Type B pancreatic cell (in vitro differentiated cells): ENCODE measurements at regions not wholly inside any gene's neighbourhood (a gene's known extent, or its start where the extent isn't known, plus 50 kb on each side); places are given as distances from the start of the nearest gene placed in this dataset.

Source experiments
- DNase-seq: peaks from one replicate; pipeline ENCODE4 v3.0.0; 2021; ENCODE audit warnings: mixed read lengths; ENCODE audit not compliant: unreplicated experiment; ENCODE audit errors: extremely low spot score
- H3K27ac Mint-ChIP-seq: 2 replicates; pipeline ENCODE4 v1.8.0; 2021; ENCODE audit warnings: mild to moderate bottlenecking, mixed read lengths
- H3K27me3 Mint-ChIP-seq: 2 replicates; pipeline ENCODE4 v1.8.0; 2021; ENCODE audit warnings: mixed read lengths
- H3K36me3 Mint-ChIP-seq: 2 replicates; pipeline ENCODE4 v1.8.0; 2021; ENCODE audit warnings: mixed read lengths
- H3K4me1 Mint-ChIP-seq: one replicate; pipeline ENCODE4 v1.8.0; 2021; ENCODE audit warnings: mixed read lengths; ENCODE audit not compliant: unreplicated experiment
- H3K4me3 Mint-ChIP-seq: 2 replicates; pipeline ENCODE4 v1.8.0; 2021; ENCODE audit warnings: mild to moderate bottlenecking, mixed read lengths
- H3K9me3 Mint-ChIP-seq: 2 replicates; pipeline ENCODE4 v1.8.0; 2021; ENCODE audit warnings: mixed read lengths
- TF ChIP-seq, protein P1 (sequence below): fragments of 200-600 bp; sonication (generic); conservative IDR thresholded peaks from 2 replicates; pipeline ENCODE4 v1.5.0; 2021; ENCODE audit warnings: antibody characterized with exemption, mild to moderate bottlenecking

DNA sequence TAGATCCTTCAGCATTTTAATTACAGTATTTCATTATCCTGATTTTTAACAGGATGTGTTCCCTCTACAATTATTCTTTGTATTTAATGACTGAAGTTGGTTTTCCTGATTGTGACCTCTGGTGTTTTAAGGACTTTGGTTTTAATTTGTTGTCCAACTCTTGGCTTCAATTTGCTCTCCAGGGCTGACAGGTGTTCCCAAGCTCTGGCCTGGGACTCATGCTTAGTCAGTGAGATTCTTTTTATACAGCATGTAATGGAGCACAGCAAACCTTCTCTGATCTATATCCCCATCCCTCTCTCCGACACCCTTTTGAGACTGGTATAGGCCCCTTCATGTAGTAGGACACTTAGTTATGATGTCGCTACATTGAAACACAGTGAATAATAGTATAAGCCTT lies 896.3 kb downstream of the TSN start:
- Mint-ChIP-seq H3K27me3 (peaks cover 6% of the 10 kb centered on the region), H3K36me3 (no peaks in the 10 kb centered on the region), H3K27ac (no peak overlapping the region), H3K9me3 (no peaks in the 10 kb centered on the region), H3K4me3 (no peak overlapping the region), H3K4me1 (no peaks in the 10 kb centered on the region)
- TF ChIP-seq, protein P1, sequence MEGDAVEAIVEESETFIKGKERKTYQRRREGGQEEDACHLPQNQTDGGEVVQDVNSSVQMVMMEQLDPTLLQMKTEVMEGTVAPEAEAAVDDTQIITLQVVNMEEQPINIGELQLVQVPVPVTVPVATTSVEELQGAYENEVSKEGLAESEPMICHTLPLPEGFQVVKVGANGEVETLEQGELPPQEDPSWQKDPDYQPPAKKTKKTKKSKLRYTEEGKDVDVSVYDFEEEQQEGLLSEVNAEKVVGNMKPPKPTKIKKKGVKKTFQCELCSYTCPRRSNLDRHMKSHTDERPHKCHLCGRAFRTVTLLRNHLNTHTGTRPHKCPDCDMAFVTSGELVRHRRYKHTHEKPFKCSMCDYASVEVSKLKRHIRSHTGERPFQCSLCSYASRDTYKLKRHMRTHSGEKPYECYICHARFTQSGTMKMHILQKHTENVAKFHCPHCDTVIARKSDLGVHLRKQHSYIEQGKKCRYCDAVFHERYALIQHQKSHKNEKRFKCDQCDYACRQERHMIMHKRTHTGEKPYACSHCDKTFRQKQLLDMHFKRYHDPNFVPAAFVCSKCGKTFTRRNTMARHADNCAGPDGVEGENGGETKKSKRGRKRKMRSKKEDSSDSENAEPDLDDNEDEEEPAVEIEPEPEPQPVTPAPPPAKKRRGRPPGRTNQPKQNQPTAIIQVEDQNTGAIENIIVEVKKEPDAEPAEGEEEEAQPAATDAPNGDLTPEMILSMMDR: no peak
- DNase-seq: no peak

DNA sequence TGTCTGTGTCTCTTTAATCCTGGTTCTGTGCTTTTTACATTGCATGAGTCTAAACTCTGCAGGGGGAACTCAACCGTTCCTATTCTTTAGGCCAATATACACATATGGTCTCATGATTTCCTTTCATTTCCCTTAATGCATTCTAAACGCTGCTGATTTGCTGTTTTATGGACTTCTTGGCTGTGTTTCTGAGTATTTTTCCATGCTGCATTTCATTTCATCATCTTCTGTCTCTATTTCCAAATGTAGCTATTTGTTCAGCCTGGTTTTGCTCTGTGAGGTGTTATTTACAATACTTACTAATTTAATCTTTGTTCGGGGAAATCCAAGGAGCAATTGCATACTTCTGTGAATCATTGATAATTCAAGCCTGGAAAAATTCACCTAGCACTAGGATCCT lies 897.2 kb downstream of the TSN start:
- H3K9me3 Mint-ChIP-seq: no peaks in the 10 kb centered on the region
- TF ChIP-seq, protein P1: no peak
- H3K27me3 Mint-ChIP-seq: peaks cover 7% of the 10 kb centered on the region
- no peaks in the 10 kb centered on the region for H3K4me1 Mint-ChIP-seq
- H3K27ac Mint-ChIP-seq: no peak overlapping the region
- H3K4me3 Mint-ChIP-seq: no peak overlapping the region
- no peaks in the 10 kb centered on the region for H3K36me3 Mint-ChIP-seq
- DNase-seq: no peak

DNA sequence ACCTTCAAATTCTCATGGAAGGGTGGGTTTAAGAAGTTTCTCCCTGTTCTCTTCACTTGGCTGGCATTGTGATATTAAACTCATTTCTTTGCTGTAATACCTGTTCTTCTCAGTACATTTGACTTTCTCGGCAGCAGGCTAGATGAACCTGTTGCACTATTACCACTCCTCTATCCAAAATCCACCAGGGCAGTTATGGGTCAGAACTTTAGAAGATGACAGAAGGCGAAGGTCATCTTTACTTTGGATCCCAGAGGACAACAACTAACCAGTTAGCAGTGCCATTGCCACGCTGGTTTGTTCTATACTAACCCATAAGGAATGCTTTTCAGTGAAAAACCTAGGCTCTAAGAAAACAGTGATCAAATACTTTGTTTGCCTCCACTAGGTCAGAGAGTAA lies 901.0 kb downstream of the TSN start:
- H3K27ac Mint-ChIP-seq: no peak overlapping the region
- DNase-seq: no peak
- no peak overlapping the region for H3K4me3 Mint-ChIP-seq
- H3K36me3 Mint-ChIP-seq: no peaks in the 10 kb centered on the region
- TF ChIP-seq, protein P1: no peak
- H3K9me3 Mint-ChIP-seq: no peaks in the 10 kb centered on the region
- H3K27me3 Mint-ChIP-seq: peaks cover 34% of the 10 kb centered on the region
- peaks cover 3% of the 10 kb centered on the region for H3K4me1 Mint-ChIP-seq

DNA sequence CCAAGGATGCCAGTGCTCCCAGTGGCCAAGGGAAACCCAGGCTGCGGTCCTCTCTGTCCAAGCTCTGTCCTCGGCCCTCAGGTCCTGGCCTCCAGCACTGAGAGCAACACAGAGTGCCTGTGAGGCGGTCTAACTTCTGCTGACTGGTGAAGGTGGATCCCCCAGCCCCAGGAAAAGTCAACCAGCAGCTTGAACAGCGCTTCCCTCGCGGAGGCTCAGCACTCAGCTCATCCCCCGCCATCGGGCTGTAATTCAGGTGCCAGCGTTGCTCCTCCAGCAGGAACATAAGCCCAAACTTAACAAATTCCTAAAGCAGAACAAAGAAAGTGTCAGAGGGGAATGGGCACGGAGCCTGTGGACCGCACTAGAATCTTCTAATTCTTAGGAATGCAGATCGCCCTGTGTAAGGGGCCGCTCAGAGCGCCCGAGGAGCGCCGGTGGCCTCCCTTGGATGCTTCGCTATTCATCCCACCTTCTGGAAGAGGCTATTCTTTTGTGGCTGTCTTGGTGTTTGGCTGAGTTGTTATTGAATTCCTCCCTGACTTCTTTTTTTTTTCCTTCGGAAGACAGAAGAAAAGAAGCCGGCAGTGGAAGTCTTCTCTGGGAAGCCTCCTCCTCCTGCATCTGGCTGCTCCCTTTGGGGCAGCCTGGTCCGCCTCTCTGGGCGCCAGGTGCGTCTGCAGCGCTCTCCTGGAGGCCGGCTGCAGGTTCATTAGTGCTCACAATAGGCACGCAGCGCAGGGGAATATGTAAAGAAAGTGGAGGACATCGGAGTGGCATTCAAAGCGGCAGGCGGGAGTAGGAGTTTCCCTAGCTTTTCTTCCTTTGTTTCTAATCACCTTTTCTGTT lies 905.6 kb downstream of the TSN start:
- Mint-ChIP-seq H3K9me3 (no peaks in the 10 kb centered on the region), H3K4me1 (peaks cover 25% of the 10 kb centered on the region), H3K4me3 (peak overlapping the region; percentile 77), H3K36me3 (no peaks in the 10 kb centered on the region), H3K27ac (peak overlapping the region; percentile 20), H3K27me3 (peaks cover 52% of the 10 kb centered on the region)
- DNase-seq: no peak
- TF ChIP-seq, protein P1: no peak

DNA sequence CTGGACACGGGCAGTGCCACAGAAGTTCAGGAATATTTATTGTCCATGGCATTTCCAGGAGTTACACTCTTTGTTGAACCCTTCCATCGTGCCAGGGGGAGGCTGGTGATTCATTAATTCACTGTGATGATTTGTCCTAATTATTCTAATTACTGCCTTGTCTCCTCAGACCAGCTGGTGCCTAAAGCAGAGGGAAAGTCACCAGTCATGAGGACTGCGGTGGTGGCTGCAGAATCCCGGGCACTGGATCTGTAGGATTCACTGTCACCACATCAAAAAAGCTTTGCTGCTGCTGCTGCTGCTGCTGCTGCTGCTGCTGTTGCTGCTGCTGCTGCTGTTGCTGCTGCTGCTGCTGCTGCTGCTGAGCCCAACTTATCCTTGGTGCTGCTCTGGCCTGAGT lies 908.2 kb downstream of the TSN start:
- DNase-seq: no peak
- TF ChIP-seq, protein P1: no peak
- H3K27me3 Mint-ChIP-seq: peaks cover 43% of the 10 kb centered on the region
- H3K9me3 Mint-ChIP-seq: no peaks in the 10 kb centered on the region
- H3K27ac Mint-ChIP-seq: no peak overlapping the region
- no peaks in the 10 kb centered on the region for H3K36me3 Mint-ChIP-seq
- H3K4me1 Mint-ChIP-seq: peaks cover 30% of the 10 kb centered on the region
- no peak overlapping the region for H3K4me3 Mint-ChIP-seq
